Neutrophil (primary cell): ENCODE measurements at regions not wholly inside any gene's neighbourhood (a gene's known extent, or its start where the extent isn't known, plus 50 kb on each side); places are given as distances from the start of the nearest gene placed in this dataset.

Experiments
- H3K27ac ChIP-seq: fragments of 200-600 bp; sonication (generic); 2 replicates; pipeline ENCODE4 v1.5.1; 2016; ENCODE audit warnings: mild to moderate bottlenecking, moderate library complexity
- H3K27me3 ChIP-seq: fragments of 200-600 bp; sonication (generic); 2 replicates; pipeline ENCODE4 v1.6.0; 2016; ENCODE audit warnings: mild to moderate bottlenecking
- H3K36me3 ChIP-seq: fragments of 200-600 bp; sonication (generic); 2 replicates; pipeline ENCODE4 v1.5.1; 2017
- H3K4me1 ChIP-seq, 2 experiments: fragments of 200-600 bp in 1 of 2; sonication (generic) in 1 of 2; 1 replicate in 1 of 2; 2 replicates in 1 of 2; pipeline versions ENCODE4 v1.5.1 to v1.6.1; 2013 to 2016; ENCODE audit warnings: low read depth in 1 of 2, low read length in 1 of 2, mild to moderate bottlenecking in 1 of 2, moderate library complexity in 1 of 2; ENCODE audit not compliant: control insufficient read depth in 1 of 2, insufficient read depth in 1 of 2
- H3K4me3 ChIP-seq, 2 experiments: fragments of 200-600 bp in 1 of 2; sonication (generic) in 1 of 2; 1 replicate in 1 of 2; 2 replicates in 1 of 2; pipeline ENCODE4 v1.5.1; 2013 to 2016; ENCODE audit warnings: low read depth in 1 of 2, low read length in 1 of 2, mild to moderate bottlenecking in 1 of 2, moderate library complexity in 1 of 2
- H3K9me3 ChIP-seq: fragments of 200-600 bp; sonication (generic); 2 replicates; pipeline ENCODE4 v1.5.1; 2016
- CTCF ChIP-seq: fragments of 200-600 bp; sonication (generic); IDR thresholded peaks from 2 replicates; pipeline ENCODE4 v1.5.1; 2016; ENCODE audit warnings: antibody characterized with exemption

GRCh38 chr15:99450896-99451358, 114.9 kb upstream of the MEF2A start:
- H3K4me3 ChIP-seq, result no peak overlapping the region

GRCh38 chr15:99451484-99451883, 114.3 kb upstream of the MEF2A start:
- Histone ChIP-seq H3K9me3 (no peaks in the 10 kb centered on the region), H3K27ac (no peak overlapping the region), H3K27me3 (peaks cover 58% of the 10 kb centered on the region), H3K4me1 (peaks cover 0 to 10% of the 10 kb centered on the region in 2 experiments), H3K4me3 (no peak overlapping the region), H3K36me3 (no peaks in the 10 kb centered on the region)
- TF ChIP-seq CTCF, result no peak

More at GRCh38 chr15:99450896-99451358, 114.9 kb upstream of the MEF2A start:
- peaks cover 60% of the 10 kb centered on the region for H3K27me3 ChIP-seq
- no peaks in the 10 kb centered on the region for H3K36me3 ChIP-seq
- no peak overlapping the region for H3K27ac ChIP-seq
- H3K4me1 ChIP-seq, result peaks cover 0 to 10% of the 10 kb centered on the region in 2 experiments
- H3K9me3 ChIP-seq, result no peaks in the 10 kb centered on the region
- no peak for TF ChIP-seq CTCF

- Histone ChIP-seq H3K27me3 (peaks cover 54% of the 10 kb centered on the region), H3K27ac (no peak overlapping the region), H3K4me1 (peaks cover 0 to 10% of the 10 kb centered on the region in 2 experiments), H3K36me3 (no peaks in the 10 kb centered on the region), H3K4me3 (no peak overlapping the region), H3K9me3 (no peaks in the 10 kb centered on the region)
- TF ChIP-seq CTCF, result no peak
These were observed 113.8 kb upstream of the MEF2A start for GRCh38 chr15:99452010-99452409.

GRCh38 chr15:99452728-99453636, 112.8 kb upstream of the MEF2A start:
- peak overlapping the region in 1 of 2 experiments; percentile 40 for H3K4me3 ChIP-seq
- H3K27ac ChIP-seq, result no peak overlapping the region
- no peak for TF ChIP-seq CTCF
- H3K4me1 ChIP-seq, result peaks cover 0 to 10% of the 10 kb centered on the region in 2 experiments
- H3K9me3 ChIP-seq, result no peaks in the 10 kb centered on the region
- no peaks in the 10 kb centered on the region for H3K36me3 ChIP-seq
- peaks cover 48% of the 10 kb centered on the region for H3K27me3 ChIP-seq

GRCh38 chr15:99453637-99454030, 112.2 kb upstream of the MEF2A start:
- Histone ChIP-seq H3K9me3 (no peaks in the 10 kb centered on the region), H3K4me1 (peaks cover 0 to 10% of the 10 kb centered on the region in 2 experiments), H3K27me3 (peaks cover 43% of the 10 kb centered on the region), H3K4me3 (no peak overlapping the region), H3K27ac (no peak overlapping the region), H3K36me3 (no peaks in the 10 kb centered on the region)
- no peak for TF ChIP-seq CTCF
